WTC11 (cell line): ENCODE measurements at regions not wholly inside any gene's neighbourhood (a gene's known extent, or its start where the extent isn't known, plus 50 kb on each side); places are given as distances from the start of the nearest gene placed in this dataset.

Experiments
- JUN ChIP-seq: sonication (generic); formaldehyde crosslinking; IDR thresholded peaks from 2 replicates; pipeline ENCODE4 v1.8.0; 2023; ENCODE audit warnings: mild to moderate bottlenecking, missing genetic modification reagents
- NR2C2 ChIP-seq: sonication (generic); formaldehyde crosslinking; IDR thresholded peaks from 2 replicates; pipeline ENCODE4 v1.8.0; 2022; ENCODE audit warnings: mild to moderate bottlenecking, missing genetic modification reagents
- TF ChIP-seq, protein P1 (sequence below): fragments of 200-600 bp; IDR thresholded peaks from 2 replicates; pipeline ENCODE4 v1.8.0; 2022; ENCODE audit warnings: antibody characterized with exemption

GRCh38 chrX:122421434-122422121, 762.5 kb upstream of the GRIA3 start:
- TF ChIP-seq NR2C2 (CRISPR knock-in tag) (no peak), JUN (no peak)
- TF ChIP-seq, protein P1, sequence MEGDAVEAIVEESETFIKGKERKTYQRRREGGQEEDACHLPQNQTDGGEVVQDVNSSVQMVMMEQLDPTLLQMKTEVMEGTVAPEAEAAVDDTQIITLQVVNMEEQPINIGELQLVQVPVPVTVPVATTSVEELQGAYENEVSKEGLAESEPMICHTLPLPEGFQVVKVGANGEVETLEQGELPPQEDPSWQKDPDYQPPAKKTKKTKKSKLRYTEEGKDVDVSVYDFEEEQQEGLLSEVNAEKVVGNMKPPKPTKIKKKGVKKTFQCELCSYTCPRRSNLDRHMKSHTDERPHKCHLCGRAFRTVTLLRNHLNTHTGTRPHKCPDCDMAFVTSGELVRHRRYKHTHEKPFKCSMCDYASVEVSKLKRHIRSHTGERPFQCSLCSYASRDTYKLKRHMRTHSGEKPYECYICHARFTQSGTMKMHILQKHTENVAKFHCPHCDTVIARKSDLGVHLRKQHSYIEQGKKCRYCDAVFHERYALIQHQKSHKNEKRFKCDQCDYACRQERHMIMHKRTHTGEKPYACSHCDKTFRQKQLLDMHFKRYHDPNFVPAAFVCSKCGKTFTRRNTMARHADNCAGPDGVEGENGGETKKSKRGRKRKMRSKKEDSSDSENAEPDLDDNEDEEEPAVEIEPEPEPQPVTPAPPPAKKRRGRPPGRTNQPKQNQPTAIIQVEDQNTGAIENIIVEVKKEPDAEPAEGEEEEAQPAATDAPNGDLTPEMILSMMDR: no peak
